PC-3 (cell line): ENCODE measurements at regions not wholly inside any gene's neighbourhood (a gene's known extent, or its start where the extent isn't known, plus 50 kb on each side); places are given as distances from the start of the nearest gene placed in this dataset.
"Not testable (repeated sequence)": the region's sequence is repeated elsewhere in the genome, so short reads cannot be mapped to it uniquely, and the experiment has no call there.

Experiments used
- EZH2 ChIP-seq: fragments of 300-600 bp; sonication (generic); IDR thresholded peaks from one replicate; pipeline ENCODE4 v1.6.1; 2017; ENCODE audit warnings: antibody characterized with exemption, mild to moderate bottlenecking, low read length; ENCODE audit not compliant: unreplicated experiment
- EZH2phosphoT487 ChIP-seq: fragments of 300-600 bp; sonication (generic); IDR thresholded peaks from 2 replicates; pipeline ENCODE4 v1.6.1; 2018; ENCODE audit warnings: mild to moderate bottlenecking, antibody characterized with exemption, low read length, borderline replicate concordance
- TF ChIP-seq, protein P1 (sequence below): fragments of 300-600 bp; sonication (generic); conservative IDR thresholded peaks from 2 replicates; pipeline ENCODE4 v1.5.1; 2017; ENCODE audit warnings: antibody characterized with exemption, low read depth, mild to moderate bottlenecking, low read length

DNA sequence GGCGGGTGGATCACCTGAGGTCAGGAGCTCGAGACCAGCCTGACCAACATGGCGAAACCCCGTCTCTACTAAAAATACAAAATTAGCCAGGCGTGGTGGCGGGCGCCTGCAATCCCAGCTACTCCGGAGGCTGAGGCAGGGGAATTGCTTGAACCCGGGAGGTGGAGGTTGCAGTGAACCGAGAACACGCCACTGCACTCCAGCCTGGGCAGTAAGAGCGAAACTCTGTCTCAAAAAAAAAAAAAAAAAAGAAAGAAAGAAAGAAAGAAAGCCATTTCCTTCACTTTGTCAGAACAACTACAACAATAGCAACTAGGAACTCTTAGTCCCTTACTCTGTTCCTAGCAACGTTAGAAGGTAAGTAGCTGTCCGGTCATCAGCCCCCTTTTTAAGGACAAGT lies 222.9 kb upstream of the JARID2 start:
- TF ChIP-seq, protein P1, sequence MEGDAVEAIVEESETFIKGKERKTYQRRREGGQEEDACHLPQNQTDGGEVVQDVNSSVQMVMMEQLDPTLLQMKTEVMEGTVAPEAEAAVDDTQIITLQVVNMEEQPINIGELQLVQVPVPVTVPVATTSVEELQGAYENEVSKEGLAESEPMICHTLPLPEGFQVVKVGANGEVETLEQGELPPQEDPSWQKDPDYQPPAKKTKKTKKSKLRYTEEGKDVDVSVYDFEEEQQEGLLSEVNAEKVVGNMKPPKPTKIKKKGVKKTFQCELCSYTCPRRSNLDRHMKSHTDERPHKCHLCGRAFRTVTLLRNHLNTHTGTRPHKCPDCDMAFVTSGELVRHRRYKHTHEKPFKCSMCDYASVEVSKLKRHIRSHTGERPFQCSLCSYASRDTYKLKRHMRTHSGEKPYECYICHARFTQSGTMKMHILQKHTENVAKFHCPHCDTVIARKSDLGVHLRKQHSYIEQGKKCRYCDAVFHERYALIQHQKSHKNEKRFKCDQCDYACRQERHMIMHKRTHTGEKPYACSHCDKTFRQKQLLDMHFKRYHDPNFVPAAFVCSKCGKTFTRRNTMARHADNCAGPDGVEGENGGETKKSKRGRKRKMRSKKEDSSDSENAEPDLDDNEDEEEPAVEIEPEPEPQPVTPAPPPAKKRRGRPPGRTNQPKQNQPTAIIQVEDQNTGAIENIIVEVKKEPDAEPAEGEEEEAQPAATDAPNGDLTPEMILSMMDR, result not testable (repeated sequence)
- TF ChIP-seq EZH2phosphoT487, EZH2: not testable (repeated sequence)
